Activated CD4-positive, alpha-beta T cell treated with anti-CD3 and anti-CD28 coated beads for 24 hours (primary cell): ENCODE measurements at regions not wholly inside any gene's neighbourhood (a gene's known extent, or its start where the extent isn't known, plus 50 kb on each side); places are given as distances from the start of the nearest gene placed in this dataset.
"Not testable (repeated sequence)": the region's sequence is repeated elsewhere in the genome, so short reads cannot be mapped to it uniquely, and the experiment has no call there.

Experiments used
- DNase-seq, 2 donors: peaks; one replicate each; pipeline ENCODE4 v3.0.0-alpha.2; 2020; ENCODE audit warnings: low read depth in 2 of 2

DNA sequence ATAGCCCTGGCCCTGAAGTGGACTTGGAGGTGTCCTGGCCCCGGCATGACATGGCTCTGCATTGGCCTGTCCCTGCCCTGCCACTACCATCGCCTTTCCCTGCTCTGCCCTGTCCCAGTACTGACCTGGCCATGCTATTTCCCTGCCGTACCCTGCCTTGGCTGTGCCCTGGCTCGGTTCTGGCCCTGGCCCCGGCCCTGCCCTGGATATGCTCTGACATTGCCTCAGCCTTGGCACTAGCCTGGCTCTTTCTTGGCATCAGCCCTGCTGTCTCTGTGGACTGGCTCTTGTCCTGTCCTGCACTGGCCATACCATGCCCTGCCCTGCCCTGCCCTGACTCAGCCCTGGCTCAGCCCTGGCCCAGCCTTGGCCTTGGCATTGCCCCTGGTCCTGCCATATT is 252.2 kb downstream of the TP53TG3F start:
- DNase-seq = not testable (repeated sequence)

DNA sequence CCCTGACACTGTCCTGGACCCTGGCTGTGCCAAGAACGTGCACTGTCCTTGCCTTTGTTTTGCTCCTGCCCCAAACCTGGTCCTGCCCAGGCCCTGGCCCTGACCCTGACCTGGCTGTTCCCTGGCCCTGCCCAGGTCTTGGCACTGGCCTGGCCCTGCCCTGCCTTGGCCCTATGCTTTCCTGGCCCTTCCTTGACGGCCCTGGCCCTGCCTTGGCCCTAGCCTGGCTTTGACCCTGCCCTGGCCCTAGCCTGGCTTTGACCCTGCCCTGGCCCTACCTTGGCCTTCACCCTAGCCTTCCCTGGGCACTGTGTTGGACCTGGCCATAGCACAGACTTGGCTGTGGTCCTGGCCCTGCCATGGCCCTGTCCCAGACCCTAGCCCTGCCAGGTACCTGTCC is 252.9 kb downstream of the TP53TG3F start:
- not testable (repeated sequence) for DNase-seq

GRCh38 chr16:33712851-33713709 is 253.7 kb downstream of the TP53TG3F start:
- not testable (repeated sequence) for DNase-seq

DNA sequence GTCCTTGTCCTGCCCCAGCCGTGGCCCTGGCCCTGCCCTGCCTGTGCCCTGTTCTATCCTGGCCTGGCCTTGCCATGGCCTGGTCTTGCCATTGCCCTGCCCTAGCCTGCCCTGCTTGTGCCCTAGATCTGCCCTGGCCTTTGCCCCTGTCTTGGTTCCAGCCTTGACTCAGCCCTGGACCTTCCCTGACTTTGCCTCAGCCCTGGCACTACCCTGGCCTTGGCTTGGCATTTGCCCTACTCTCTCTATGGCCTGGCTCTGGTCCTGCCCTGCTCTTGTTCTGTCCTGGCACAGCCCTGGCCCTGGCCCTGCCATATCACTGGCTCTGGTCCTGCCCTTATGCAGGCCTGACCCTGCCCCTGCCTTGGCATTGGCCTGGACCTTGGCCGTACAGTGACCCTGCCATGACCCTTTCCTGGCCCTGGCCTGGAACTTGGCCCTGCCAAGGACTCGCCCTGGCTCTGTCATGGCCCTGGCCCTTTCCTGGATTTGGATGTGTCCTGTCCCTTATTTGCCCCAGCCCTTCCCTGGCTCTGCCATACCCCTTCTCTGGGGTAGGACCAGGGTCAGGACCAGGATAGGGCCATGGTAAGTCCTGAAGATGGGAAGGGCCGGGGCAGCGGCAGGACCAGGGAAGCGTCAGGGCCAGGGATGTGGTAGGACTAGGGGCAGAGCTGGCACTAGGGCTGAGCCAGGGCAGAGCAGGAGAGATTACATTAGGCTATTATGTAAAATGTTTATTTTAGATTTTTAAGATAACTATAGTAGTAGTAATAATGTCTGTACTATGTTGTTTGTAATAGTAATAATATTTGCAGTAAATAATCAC is 254.5 kb downstream of the TP53TG3F start:
- not testable (repeated sequence) for DNase-seq

- DNase-seq = not testable (repeated sequence)
Observed at GRCh38 chr16:33731167-33731566, 271.8 kb downstream of the TP53TG3F start.

GRCh38 chr16:33734650-33735049 is 275.2 kb downstream of the TP53TG3F start:
- DNase-seq = not testable (repeated sequence)

GRCh38 chr16:33766869-33767765 is 307.7 kb downstream of the TP53TG3F start:
- DNase-seq = not testable (repeated sequence)

GRCh38 chr16:33768710-33769109 is 309.3 kb downstream of the TP53TG3F start:
- not testable (repeated sequence) for DNase-seq

- not testable (repeated sequence) for DNase-seq
Observed at GRCh38 chr16:33769180-33769846, 309.9 kb downstream of the TP53TG3F start.

GRCh38 chr16:33770478-33770877 is 311.1 kb downstream of the TP53TG3F start:
- not testable (repeated sequence) for DNase-seq

- DNase-seq = not testable (repeated sequence)
Observed at GRCh38 chr16:33771211-33771610, 311.8 kb downstream of the TP53TG3F start.

- DNase-seq = not testable (repeated sequence)
Observed at GRCh38 chr16:33773966-33774365, 314.6 kb downstream of the TP53TG3F start.

GRCh38 chr16:33774724-33775123 is 315.3 kb downstream of the TP53TG3F start:
- not testable (repeated sequence) for DNase-seq

DNA sequence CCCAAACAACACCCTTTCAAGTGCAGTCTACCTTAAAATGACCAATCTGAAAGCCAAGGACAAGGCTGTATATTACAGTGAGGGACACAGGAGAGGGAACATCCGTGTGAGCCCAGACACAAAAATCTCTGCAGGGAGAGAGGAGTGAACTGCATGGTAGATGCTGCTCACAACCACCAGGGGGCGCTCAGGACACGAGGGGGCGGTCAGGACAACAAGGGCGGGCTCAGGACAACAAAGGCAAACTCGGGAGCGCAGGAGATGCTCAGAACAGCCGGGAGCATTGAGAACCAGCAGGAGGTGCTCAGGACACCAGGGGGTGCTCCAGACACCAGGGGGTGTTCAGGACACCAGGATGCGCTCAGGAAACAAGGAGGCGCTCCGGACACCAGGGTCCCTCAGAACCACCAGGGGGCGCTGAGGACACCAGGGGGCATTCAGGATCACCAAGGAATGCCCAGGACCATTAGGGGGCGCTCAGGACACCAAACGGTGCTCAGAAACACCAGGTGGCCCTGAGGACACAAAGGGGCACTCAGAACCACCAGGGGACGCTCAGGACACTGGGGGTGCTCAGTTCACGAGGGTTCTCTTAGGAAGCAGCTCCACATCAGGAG is 357.0 kb downstream of the TP53TG3F start:
- DNase-seq = not testable (repeated sequence)

DNA sequence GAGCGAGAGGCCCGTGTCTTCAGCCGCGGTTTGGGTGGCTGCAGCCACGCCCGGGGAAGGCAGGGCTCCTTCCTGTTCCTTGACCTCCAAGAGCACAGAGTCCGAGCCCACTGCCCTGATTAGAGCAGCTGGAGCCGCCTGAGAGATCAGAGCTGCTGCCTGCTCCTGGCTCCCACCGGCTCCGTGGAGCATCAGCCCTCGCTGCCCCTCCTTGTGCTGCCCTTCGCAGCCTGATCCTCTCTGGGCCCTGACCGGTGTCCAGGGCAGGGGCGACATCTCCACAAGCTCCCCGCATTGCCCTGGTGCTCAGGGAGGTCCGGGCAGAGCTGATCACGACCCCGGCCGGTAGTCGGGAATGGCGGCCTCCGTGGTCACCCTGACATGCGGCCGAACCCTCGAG is 365.3 kb downstream of the TP53TG3F start:
- not testable (repeated sequence) for DNase-seq

DNA sequence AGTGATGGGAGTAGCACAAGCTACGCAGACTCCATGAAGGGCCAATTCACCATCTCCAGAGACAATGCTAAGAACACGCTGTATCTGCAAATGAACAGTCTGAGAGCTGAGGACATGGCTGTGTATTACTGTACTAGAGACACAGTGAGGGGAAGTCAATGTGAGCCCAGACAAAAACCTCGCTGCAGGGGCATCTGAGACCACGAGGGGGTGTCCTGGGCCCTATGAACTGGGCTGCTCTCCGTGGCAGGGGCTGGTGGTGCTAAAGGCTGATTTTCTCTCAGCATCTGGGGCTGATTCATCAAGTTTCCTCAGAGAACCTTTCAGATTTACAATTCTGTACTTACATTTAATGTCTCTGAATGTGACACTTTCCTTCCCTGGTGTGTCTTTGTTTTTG is 368.1 kb downstream of the TP53TG3F start:
- not testable (repeated sequence) for DNase-seq

- DNase-seq = not testable (repeated sequence)
Observed at GRCh38 chr16:33839157-33839556, 379.7 kb downstream of the TP53TG3F start.

- DNase-seq = peak in 1 of 2 donors; percentile 12
Observed at GRCh38 chr16:33844533-33844932, 385.1 kb downstream of the TP53TG3F start.
